ENCODE measurements at regions not wholly inside any gene's neighbourhood (a gene's known extent, or its start where the extent isn't known, plus 50 kb on each side); places are given as distances from the start of the nearest gene placed in this dataset.

- TF ChIP-seq CTCF (IDR thresholded peaks at IDR 0.05): no peak
- TF ChIP-seq POLR2A (IDR thresholded peaks at IDR 0.05): no peak
These were observed 194.0 kb downstream of the SALL1 start for GRCh38 chr16:50957056-50957455.
